ENCODE measurements at regions not wholly inside any gene's neighbourhood (a gene's known extent, or its start where the extent isn't known, plus 50 kb on each side); places are given as distances from the start of the nearest gene placed in this dataset.
A peak's percentile ranks its signal among the peaks of the same experiment; 100 is the strongest.

DNA sequence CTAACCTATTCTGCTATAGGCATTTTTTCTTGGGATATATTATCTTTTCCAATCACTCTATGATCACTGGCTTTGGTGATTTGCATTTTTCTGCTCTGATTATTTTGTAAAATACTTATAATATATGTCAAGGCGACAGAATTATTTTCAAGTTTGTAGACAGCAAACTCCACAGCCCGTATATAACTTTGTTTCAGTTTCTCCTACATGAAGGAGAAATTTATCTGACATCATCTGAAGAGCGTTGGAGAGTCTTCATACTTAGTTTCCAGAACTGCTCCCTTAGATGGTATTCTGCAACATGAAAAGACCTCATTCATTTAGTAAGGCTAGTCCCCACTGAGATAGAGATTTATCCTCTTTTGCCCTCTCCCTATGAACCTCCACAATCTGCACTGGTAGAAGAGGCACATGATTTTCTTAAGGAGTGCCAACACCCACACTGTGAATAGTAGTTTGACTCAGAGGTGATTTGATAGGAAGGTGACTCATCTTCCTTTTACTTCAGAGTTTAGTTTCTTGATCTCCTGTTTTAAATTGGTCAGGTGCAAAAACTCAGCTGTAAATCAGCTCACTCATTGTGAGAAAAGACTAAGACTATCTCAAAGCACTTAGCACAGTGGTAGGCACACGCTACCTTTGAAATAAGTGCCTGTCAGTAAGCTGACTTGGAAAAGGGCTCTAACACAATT lies 1848.6 kb upstream of the CELF4 start:
- TF ChIP-seq, protein P1, sequence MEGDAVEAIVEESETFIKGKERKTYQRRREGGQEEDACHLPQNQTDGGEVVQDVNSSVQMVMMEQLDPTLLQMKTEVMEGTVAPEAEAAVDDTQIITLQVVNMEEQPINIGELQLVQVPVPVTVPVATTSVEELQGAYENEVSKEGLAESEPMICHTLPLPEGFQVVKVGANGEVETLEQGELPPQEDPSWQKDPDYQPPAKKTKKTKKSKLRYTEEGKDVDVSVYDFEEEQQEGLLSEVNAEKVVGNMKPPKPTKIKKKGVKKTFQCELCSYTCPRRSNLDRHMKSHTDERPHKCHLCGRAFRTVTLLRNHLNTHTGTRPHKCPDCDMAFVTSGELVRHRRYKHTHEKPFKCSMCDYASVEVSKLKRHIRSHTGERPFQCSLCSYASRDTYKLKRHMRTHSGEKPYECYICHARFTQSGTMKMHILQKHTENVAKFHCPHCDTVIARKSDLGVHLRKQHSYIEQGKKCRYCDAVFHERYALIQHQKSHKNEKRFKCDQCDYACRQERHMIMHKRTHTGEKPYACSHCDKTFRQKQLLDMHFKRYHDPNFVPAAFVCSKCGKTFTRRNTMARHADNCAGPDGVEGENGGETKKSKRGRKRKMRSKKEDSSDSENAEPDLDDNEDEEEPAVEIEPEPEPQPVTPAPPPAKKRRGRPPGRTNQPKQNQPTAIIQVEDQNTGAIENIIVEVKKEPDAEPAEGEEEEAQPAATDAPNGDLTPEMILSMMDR (IDR thresholded peaks at IDR 0.05; ENCODE audit: insufficient read depth, low read length, severe bottlenecking), result no peak
- DNase-seq (ENCODE audit: low read depth) (peak; percentile 96), FAIRE-seq (peak; percentile 72)
- no peak overlapping the region for H3K4me3 ChIP-seq (ENCODE audit: low read depth, low read length)
- no peaks in the 10 kb centered on the region for H3K27me3 ChIP-seq (ENCODE audit: control insufficient read depth, insufficient read depth, low read length)
- no peaks in the 10 kb centered on the region for H3K36me3 ChIP-seq (ENCODE audit: control insufficient read depth, insufficient read depth, low read length)

GRCh38 chr18:39406941-39407340 lies 1841.3 kb upstream of the CELF4 start:
- TF ChIP-seq, protein P1 (IDR thresholded peaks at IDR 0.05; ENCODE audit: insufficient read depth, low read length, severe bottlenecking), result no peak
- FAIRE-seq (no peak), DNase-seq (ENCODE audit: low read depth) (no peak)
- Histone ChIP-seq H3K4me3 (ENCODE audit: low read depth, low read length) (no peak overlapping the region), H3K27me3 (ENCODE audit: control insufficient read depth, insufficient read depth, low read length) (no peaks in the 10 kb centered on the region), H3K36me3 (ENCODE audit: control insufficient read depth, insufficient read depth, low read length) (no peaks in the 10 kb centered on the region)

DNA sequence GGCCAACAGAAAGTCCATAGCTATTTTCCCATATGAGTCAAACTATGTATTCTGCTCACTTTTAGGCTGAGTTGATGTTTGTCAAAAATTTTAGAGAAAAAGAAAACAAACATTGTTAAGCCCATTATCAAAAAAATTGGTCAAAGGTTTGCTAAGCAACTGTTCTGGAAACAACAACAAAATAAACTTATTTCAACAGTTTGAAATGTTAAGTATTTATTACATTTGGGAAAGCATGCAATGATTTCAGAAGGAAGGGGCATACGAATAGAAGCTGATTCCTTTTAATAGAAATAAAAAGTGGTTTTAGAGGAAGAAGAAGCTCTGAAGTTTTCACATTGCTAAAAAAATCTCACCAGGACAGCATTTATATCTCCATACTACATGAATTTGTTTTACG lies 1837.5 kb upstream of the CELF4 start:
- DNase-seq (ENCODE audit: low read depth) (no peak), FAIRE-seq (no peak)
- TF ChIP-seq, protein P1 (IDR thresholded peaks at IDR 0.05; ENCODE audit: insufficient read depth, low read length, severe bottlenecking), result no peak
- no peak overlapping the region for H3K4me3 ChIP-seq (ENCODE audit: low read depth, low read length)
- no peaks in the 10 kb centered on the region for H3K27me3 ChIP-seq (ENCODE audit: control insufficient read depth, insufficient read depth, low read length)
- no peaks in the 10 kb centered on the region for H3K36me3 ChIP-seq (ENCODE audit: control insufficient read depth, insufficient read depth, low read length)

GRCh38 chr18:39399662-39400061 lies 1834.1 kb upstream of the CELF4 start:
- FAIRE-seq, result no peak
- no peak overlapping the region for H3K4me3 ChIP-seq (ENCODE audit: low read depth, low read length)
- DNase-seq (ENCODE audit: low read depth), result no peak
- H3K27me3 ChIP-seq (ENCODE audit: control insufficient read depth, insufficient read depth, low read length), result no peaks in the 10 kb centered on the region
- TF ChIP-seq, protein P1 (IDR thresholded peaks at IDR 0.05; ENCODE audit: insufficient read depth, low read length, severe bottlenecking), result no peak
- H3K36me3 ChIP-seq (ENCODE audit: control insufficient read depth, insufficient read depth, low read length), result no peaks in the 10 kb centered on the region

GRCh38 chr18:39396168-39396567 lies 1830.6 kb upstream of the CELF4 start:
- DNase-seq (ENCODE audit: low read depth) (no peak), FAIRE-seq (no peak)
- Histone ChIP-seq H3K4me3 (ENCODE audit: low read depth, low read length) (no peak overlapping the region), H3K27me3 (ENCODE audit: control insufficient read depth, insufficient read depth, low read length) (no peaks in the 10 kb centered on the region), H3K36me3 (ENCODE audit: control insufficient read depth, insufficient read depth, low read length) (no peaks in the 10 kb centered on the region)
- TF ChIP-seq, protein P1 (IDR thresholded peaks at IDR 0.05; ENCODE audit: insufficient read depth, low read length, severe bottlenecking), result no peak

Data from bronchial epithelial cell (primary cell).